Liver (tissue), 7 donors: ENCODE measurements at regions not wholly inside any gene's neighbourhood (a gene's known extent, or its start where the extent isn't known, plus 50 kb on each side); places are given as distances from the start of the nearest gene placed in this dataset.

Experiments
- DNase-seq: peaks from one replicate; pipeline ENCODE4 v3.0.0-alpha.2; 2017; ENCODE audit warnings: low spot score
- H3K27ac ChIP-seq, 2 donors: one replicate each; pipeline ENCODE4 v1.7.0; 2013; ENCODE audit warnings: inconsistent platforms in 2 of 2, low read length in 2 of 2, control low read depth in 1 of 2, low read depth in 1 of 2, mild to moderate bottlenecking in 1 of 2
- H3K27me3 ChIP-seq, 4 donors: one replicate each; pipeline versions ENCODE4 v1.6.1 to v1.7.0; 2013; ENCODE audit warnings: low read length in 3 of 4, inconsistent platforms in 1 of 4, mild to moderate bottlenecking in 1 of 4, moderate library complexity in 1 of 4; ENCODE audit not compliant: control insufficient read depth in 4 of 4, insufficient read depth in 4 of 4
- H3K36me3 ChIP-seq, 4 donors: one replicate each; pipeline versions ENCODE4 v1.6.1 to v1.7.0; 2013; ENCODE audit warnings: low read length in 3 of 4, mild to moderate bottlenecking in 3 of 4, low read depth in 1 of 4, moderate library complexity in 1 of 4; ENCODE audit not compliant: control insufficient read depth in 4 of 4, insufficient read depth in 3 of 4
- H3K4me1 ChIP-seq, 4 donors: one replicate each; pipeline versions ENCODE4 v1.6.1 to v1.7.0; 2013; ENCODE audit warnings: low read length in 3 of 4, mild to moderate bottlenecking in 3 of 4, moderate library complexity in 1 of 4; ENCODE audit not compliant: control insufficient read depth in 4 of 4, insufficient read depth in 4 of 4
- H3K4me3 ChIP-seq, 3 donors: one replicate each; pipeline versions ENCODE4 v1.6.1 to v1.7.0; 2013; ENCODE audit warnings: low read length in 3 of 3, control low read depth in 1 of 3, low read depth in 1 of 3, mild to moderate bottlenecking in 1 of 3
- H3K9ac ChIP-seq, 2 donors: one replicate each; pipeline ENCODE4 v1.7.0; 2013; ENCODE audit warnings: low read length in 2 of 2, mild to moderate bottlenecking in 2 of 2, moderate library complexity in 2 of 2, control low read depth in 1 of 2, low read depth in 1 of 2
- H3K9me3 ChIP-seq, 4 donors: one replicate each; pipeline versions ENCODE4 v1.6.1 to v1.7.0; 2013; ENCODE audit warnings: low read length in 3 of 4; ENCODE audit not compliant: control insufficient read depth in 4 of 4
- EGR1 ChIP-seq, 2 donors: IDR thresholded peaks; 2 replicates each; pipeline ENCODE4 v1.6.1; 2016 to 2018; ENCODE audit warnings: antibody characterized with exemption in 2 of 2, low read depth in 2 of 2
- FOXA2 ChIP-seq: IDR thresholded peaks from 2 replicates; pipeline ENCODE4 v1.6.1; 2016; ENCODE audit warnings: antibody characterized with exemption
- GABPA ChIP-seq, 2 donors: IDR thresholded peaks in 1 of 2; conservative IDR thresholded peaks in 1 of 2; 2 replicates each; pipeline ENCODE4 v1.6.1; 2016; ENCODE audit warnings: antibody characterized with exemption in 2 of 2, mild to moderate bottlenecking in 1 of 2, moderate library complexity in 1 of 2
- HNF4A ChIP-seq, 2 donors: conservative IDR thresholded peaks; 2 replicates each; pipeline ENCODE4 v1.6.1; 2016; ENCODE audit warnings: antibody characterized with exemption in 2 of 2, mild to moderate bottlenecking in 2 of 2
- NR2F2 ChIP-seq: IDR thresholded peaks from 2 replicates; pipeline ENCODE4 v1.6.1; 2016; ENCODE audit warnings: antibody characterized with exemption
- RAD21 ChIP-seq, 2 donors: IDR thresholded peaks; 2 replicates each; pipeline ENCODE4 v1.6.1; 2016; ENCODE audit warnings: antibody characterized with exemption in 2 of 2, mild to moderate bottlenecking in 2 of 2
- RXRA ChIP-seq, 2 donors: IDR thresholded peaks; 2 replicates each; pipeline ENCODE4 v1.6.1; 2017 to 2018; ENCODE audit warnings: antibody characterized with exemption in 2 of 2, mild to moderate bottlenecking in 1 of 2
- SP1 ChIP-seq: IDR thresholded peaks from 2 replicates; pipeline ENCODE4 v1.6.1; 2018; ENCODE audit warnings: antibody characterized with exemption, mild to moderate bottlenecking
- TAF1 ChIP-seq: conservative IDR thresholded peaks from 2 replicates; pipeline ENCODE4 v1.6.1; 2016; ENCODE audit warnings: antibody characterized with exemption, mild to moderate bottlenecking
- WGBS: extraction: QIAGEN DNeasy Blood & Tissue Kit; methylation state at CpG from one replicate; pipeline ENCODE4 v1.1.7; 2013; 5-methylcytosine and 5-hydroxymethylcytosine counted together
- TF ChIP-seq, protein P1 (sequence below): IDR thresholded peaks from 2 replicates; pipeline ENCODE4 v1.6.1; 2016; ENCODE audit warnings: antibody characterized with exemption, mild to moderate bottlenecking
- TF ChIP-seq, protein P2 (sequence below): IDR thresholded peaks from 2 replicates; pipeline ENCODE4 v1.6.1; 2016; ENCODE audit warnings: antibody characterized with exemption
- TF ChIP-seq, protein P3 (sequence below): IDR thresholded peaks from 2 replicates; pipeline ENCODE4 v1.6.1; 2016; ENCODE audit warnings: antibody characterized with exemption
- donor health status: healthy.
- donor health status: healthy.
- donor health status: healthy.
- donor health status: healthy.

DNA sequence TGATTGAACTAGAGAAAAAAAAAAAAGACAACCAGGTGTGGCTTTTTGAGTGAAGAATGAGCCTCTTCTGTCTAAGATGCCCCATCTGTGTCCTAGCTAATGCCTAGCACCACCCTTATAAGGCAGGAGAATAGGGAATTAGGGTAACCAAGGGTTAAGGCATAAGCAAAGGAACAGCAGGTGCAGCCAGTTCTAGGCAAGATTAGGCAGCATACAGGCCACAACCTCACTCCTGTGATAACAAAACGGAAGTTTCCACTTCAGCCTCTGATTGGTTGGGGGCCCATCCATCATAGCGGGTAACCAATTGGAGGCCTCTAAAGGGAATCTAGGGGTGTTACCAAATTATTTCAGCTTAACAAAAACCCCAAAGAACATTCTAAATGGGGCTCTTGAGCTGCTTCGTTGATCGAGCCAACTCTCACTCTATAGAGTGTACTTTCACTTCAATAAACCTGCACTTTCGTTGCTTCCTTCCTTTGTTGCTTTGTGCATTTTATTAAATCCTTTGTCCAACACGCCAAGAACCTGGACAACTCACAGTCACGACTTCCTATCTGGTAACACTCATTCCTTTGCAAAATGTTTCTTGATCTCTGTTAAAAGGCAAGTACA, 61.9 kb upstream of the TAGAP start:
- H3K9me3 ChIP-seq: no peaks in the 10 kb centered on the region
- H3K27ac ChIP-seq: peak overlapping the region in 1 of 2 donors; percentile 43
- no peak for TF ChIP-seq HNF4A (conservative IDR thresholded peaks at IDR 0.05)
- peak; percentile 76 for TF ChIP-seq SP1
- TF ChIP-seq NR2F2: no peak
- TF ChIP-seq, protein P1, sequence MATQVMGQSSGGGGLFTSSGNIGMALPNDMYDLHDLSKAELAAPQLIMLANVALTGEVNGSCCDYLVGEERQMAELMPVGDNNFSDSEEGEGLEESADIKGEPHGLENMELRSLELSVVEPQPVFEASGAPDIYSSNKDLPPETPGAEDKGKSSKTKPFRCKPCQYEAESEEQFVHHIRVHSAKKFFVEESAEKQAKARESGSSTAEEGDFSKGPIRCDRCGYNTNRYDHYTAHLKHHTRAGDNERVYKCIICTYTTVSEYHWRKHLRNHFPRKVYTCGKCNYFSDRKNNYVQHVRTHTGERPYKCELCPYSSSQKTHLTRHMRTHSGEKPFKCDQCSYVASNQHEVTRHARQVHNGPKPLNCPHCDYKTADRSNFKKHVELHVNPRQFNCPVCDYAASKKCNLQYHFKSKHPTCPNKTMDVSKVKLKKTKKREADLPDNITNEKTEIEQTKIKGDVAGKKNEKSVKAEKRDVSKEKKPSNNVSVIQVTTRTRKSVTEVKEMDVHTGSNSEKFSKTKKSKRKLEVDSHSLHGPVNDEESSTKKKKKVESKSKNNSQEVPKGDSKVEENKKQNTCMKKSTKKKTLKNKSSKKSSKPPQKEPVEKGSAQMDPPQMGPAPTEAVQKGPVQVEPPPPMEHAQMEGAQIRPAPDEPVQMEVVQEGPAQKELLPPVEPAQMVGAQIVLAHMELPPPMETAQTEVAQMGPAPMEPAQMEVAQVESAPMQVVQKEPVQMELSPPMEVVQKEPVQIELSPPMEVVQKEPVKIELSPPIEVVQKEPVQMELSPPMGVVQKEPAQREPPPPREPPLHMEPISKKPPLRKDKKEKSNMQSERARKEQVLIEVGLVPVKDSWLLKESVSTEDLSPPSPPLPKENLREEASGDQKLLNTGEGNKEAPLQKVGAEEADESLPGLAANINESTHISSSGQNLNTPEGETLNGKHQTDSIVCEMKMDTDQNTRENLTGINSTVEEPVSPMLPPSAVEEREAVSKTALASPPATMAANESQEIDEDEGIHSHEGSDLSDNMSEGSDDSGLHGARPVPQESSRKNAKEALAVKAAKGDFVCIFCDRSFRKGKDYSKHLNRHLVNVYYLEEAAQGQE: no peak
- TF ChIP-seq, protein P2, sequence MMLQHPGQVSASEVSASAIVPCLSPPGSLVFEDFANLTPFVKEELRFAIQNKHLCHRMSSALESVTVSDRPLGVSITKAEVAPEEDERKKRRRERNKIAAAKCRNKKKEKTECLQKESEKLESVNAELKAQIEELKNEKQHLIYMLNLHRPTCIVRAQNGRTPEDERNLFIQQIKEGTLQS: no peak
- TF ChIP-seq EGR1 (IDR thresholded peaks at IDR 0.05; ENCODE audit: low read depth in 2 of 2): no peak
- TF ChIP-seq RAD21 (IDR thresholded peaks at IDR 0.05): no peak
- no peak for TF ChIP-seq FOXA2
- TF ChIP-seq GABPA (IDR thresholded peaks at IDR 0.05 in 1 of 2, conservative IDR thresholded peaks at IDR 0.05 in 1 of 2): peak in 1 of 2 donors; percentile 21
- no peak for TF ChIP-seq RXRA (IDR thresholded peaks at IDR 0.05)
- DNase-seq: peak; percentile 89
- 47% methylated on average over 7 of the region's 7 CpGs for WGBS
- peaks cover 0 to 4% (median 0%) of the 10 kb centered on the region in 4 donors for H3K4me1 ChIP-seq
- H3K4me3 ChIP-seq: no peak overlapping the region
- H3K36me3 ChIP-seq: no peaks in the 10 kb centered on the region
- no peaks in the 10 kb centered on the region for H3K27me3 ChIP-seq
- peak overlapping the region in 1 of 2 donors; percentile 69 for H3K9ac ChIP-seq

GRCh38 chr6:159105716-159106115, 60.9 kb upstream of the TAGAP start:
- no peak overlapping the region for H3K9ac ChIP-seq
- DNase-seq: no peak
- no peak overlapping the region for H3K4me3 ChIP-seq
- no peak for TF ChIP-seq TAF1
- WGBS: 73% methylated on average over 3 of the region's 3 CpGs
- H3K27ac ChIP-seq: no peak overlapping the region
- H3K27me3 ChIP-seq: no peaks in the 10 kb centered on the region
- no peaks in the 10 kb centered on the region for H3K36me3 ChIP-seq
- H3K9me3 ChIP-seq: no peaks in the 10 kb centered on the region
- H3K4me1 ChIP-seq: peaks cover 0 to 4% (median 0%) of the 10 kb centered on the region in 4 donors

- H3K27ac ChIP-seq: no peak overlapping the region
- H3K4me3 ChIP-seq: no peak overlapping the region
- H3K27me3 ChIP-seq: no peaks in the 10 kb centered on the region
- DNase-seq: no peak
- no peak for TF ChIP-seq RXRA (IDR thresholded peaks at IDR 0.05)
- no peak for TF ChIP-seq HNF4A (conservative IDR thresholded peaks at IDR 0.05)
- TF ChIP-seq, protein P3, sequence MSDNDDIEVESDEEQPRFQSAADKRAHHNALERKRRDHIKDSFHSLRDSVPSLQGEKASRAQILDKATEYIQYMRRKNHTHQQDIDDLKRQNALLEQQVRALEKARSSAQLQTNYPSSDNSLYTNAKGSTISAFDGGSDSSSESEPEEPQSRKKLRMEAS: no peak
- no peak overlapping the region for H3K9ac ChIP-seq
- H3K36me3 ChIP-seq: no peaks in the 10 kb centered on the region
- no peaks in the 10 kb centered on the region for H3K9me3 ChIP-seq
- WGBS: 78% methylated on average over 5 of the region's 5 CpGs
- H3K4me1 ChIP-seq: peaks cover 0 to 4% (median 0%) of the 10 kb centered on the region in 4 donors
These were observed 60.1 kb upstream of the TAGAP start for GRCh38 chr6:159104931-159105330.
